Daoy (cell line): ENCODE measurements at regions not wholly inside any gene's neighbourhood (a gene's known extent, or its start where the extent isn't known, plus 50 kb on each side); places are given as distances from the start of the nearest gene placed in this dataset.

Source experiments
- DNase-seq: peaks from one replicate; pipeline ENCODE4 v3.0.0-alpha.2; 2015; ENCODE audit warnings: low read depth

DNA sequence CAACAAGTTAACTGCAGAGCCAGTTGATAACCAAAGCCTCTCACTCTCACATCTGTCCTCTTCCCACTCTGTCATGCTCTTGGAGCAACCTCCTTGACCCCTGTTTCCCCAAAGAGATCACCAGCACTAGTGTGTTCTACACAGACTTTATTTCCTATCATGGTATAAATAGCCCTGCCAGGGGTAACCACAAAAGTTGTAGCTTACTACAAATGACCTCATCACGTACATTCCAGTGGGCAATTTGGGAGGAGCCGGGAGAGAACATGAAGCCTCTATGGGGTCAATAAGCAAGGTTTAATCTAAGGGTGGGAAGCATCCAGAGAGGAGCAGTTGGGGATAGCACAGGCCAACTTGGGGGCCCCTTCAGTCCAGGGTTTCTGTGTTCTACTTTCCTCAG, 186.5 kb downstream of the KCNA5 start:
- peak; percentile 74 for DNase-seq

GRCh38 chr12:5230861-5231260, 187.2 kb downstream of the KCNA5 start:
- DNase-seq, result no peak

DNA sequence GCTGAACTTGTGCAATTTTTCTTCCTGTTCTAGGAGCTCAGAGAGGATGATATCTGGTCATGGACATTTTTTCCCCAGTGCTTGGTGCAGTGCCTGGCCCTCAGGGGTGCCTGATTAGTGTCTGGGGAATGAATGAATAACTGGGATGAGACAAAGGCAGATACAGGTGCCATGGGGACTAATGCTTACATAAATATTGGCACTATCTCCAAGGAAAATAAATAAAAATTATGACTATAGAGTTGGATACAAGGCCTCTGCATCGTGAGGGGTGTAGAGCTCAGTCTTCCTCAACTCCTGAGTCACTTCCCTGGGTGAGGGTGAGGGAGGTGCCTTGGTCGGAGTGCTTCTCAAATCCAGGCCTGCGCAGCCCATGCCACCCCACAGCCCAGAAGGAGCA, 188.6 kb downstream of the KCNA5 start:
- DNase-seq, result peak; percentile 73

- DNase-seq, result no peak
These were observed 189.3 kb downstream of the KCNA5 start for GRCh38 chr12:5232826-5233500.

GRCh38 chr12:5236022-5236640, 192.5 kb downstream of the KCNA5 start:
- no peak for DNase-seq

DNA sequence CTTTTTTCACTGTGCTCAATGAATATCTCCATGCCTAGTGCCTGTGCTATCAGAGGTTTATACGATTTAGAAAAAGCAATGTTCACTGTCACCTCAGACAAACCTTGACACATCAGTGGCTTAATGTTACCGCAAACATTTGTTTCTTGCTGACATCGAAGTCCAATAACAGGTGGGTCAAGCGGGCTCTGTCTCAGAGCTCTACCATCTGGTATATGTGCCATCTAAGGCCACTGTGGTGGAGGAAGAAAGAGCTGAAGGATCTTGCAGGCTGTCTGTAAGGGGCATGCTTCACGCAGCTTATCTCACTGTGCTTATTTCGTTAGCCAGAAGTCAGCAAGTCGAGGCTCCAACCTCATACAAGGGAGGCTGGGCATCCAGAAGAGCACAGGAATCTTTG, 189.5 kb upstream of the NTF3 start:
- no peak for DNase-seq

GRCh38 chr12:5243014-5243413, 188.9 kb upstream of the NTF3 start:
- DNase-seq, result no peak

DNA sequence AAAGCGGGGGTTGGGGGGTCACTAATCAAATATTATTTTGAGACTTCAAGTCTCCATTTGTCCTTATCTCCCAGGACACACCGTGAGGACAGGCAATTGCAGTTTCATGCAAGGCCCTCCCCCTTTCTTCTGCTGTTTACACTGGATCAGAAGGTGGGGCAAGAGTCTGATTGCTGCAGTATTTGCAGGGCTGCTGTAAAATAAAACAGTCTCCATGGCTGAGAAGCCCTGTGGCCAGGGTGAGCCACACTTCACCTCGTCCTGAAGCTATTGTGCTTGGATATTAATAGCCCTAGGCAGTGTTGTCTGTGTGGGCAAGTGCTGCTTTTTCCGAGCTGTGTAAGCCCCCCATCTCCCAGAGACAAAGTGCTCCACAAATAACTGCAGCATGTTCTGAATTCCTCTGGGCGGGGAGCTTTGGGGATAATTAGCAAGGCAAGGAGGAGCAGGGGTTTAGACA, 187.4 kb upstream of the NTF3 start:
- no peak for DNase-seq

DNA sequence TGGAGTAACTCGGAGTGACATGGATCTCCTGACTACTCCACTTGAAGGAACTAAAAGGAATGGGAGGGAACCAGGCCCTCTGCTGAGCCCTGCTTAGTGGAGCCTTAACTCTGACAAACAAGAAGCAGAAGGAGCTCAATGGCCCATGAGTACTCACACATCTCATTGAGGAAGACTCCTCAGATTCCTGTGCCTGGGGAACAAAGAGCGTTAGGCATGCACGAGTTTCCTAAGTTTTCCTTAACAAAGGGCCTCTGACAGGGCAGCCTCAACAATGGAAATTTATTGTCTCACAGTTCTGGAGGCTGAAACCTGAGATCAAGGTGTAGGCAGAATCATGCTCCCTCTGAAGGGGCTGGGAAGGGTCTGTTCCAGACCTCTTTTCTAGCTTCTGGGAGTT, 185.7 kb upstream of the NTF3 start:
- DNase-seq, result no peak

GRCh38 chr12:5247144-5247543, 184.8 kb upstream of the NTF3 start:
- no peak for DNase-seq

- DNase-seq, result no peak
These were observed 183.7 kb upstream of the NTF3 start for GRCh38 chr12:5248230-5248629.

GRCh38 chr12:5248999-5249526, 182.8 kb upstream of the NTF3 start:
- no peak for DNase-seq

DNA sequence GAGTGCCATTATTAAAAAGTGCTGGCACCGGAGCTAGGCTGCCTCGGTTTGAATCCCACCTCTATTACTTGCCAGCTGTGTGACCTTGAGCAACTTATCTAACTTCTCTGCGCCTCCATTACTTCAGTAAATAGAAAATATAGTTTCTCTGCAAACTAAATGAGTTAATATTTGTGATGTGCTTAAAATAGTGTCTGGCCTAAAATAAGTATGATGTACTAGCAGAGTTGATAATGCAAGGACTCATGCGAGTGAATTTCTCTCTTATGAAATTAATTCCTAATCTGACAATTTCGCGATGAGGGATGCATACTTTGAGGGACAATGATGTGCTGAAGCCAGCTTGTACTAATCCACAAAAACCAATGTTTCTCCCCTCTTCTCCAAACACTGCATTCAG, 180.8 kb upstream of the NTF3 start:
- DNase-seq, result no peak

GRCh38 chr12:5251786-5252185, 180.1 kb upstream of the NTF3 start:
- DNase-seq, result no peak

DNA sequence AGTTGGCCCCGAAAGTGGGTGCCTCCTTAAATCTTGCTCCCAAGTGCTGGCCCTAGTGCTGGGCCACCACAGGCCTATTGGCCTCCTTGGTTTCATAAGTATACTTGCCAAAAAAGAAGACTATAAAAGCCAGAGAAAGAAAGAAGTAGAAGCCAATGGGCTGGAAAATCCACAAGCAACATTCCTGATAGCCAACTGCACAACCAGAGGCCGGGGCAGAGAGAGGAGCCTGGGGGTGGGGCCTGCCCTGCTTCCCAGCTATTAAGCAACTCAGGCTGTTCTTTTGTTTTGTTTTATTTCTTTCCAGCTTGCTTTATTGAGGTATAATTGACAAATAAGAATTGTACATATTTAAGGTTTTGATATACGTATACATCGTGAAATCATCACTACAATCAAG, 177.2 kb upstream of the NTF3 start:
- no peak for DNase-seq

- peak; percentile 82 for DNase-seq
These were observed 174.0 kb upstream of the NTF3 start for GRCh38 chr12:5257763-5258495.

DNA sequence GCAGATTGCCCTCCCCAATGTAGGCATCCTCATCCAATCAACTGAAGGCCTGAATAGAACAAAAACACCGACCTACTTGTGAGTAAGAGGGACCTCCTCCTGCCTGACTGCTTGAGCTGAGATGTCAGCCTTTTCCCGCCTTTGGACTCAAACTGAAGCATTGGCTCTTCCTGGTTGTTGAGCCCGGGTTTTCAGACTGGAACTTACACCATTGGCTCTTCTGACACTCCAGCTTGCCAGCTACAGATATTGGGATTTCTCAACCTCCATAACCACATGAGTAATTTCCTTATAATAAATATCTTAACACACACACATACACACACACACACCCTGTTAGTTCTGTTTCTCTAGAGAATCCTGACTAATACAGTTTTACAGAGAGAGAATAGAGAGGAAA, 173.4 kb upstream of the NTF3 start:
- DNase-seq, result peak; percentile 95

- peak; percentile 76 for DNase-seq
These were observed 173.0 kb upstream of the NTF3 start for GRCh38 chr12:5258926-5259325.

- DNase-seq, result peak; percentile 95
These were observed 172.4 kb upstream of the NTF3 start for GRCh38 chr12:5259523-5259922.

GRCh38 chr12:5260086-5260485, 171.8 kb upstream of the NTF3 start:
- peak; percentile 36 for DNase-seq

DNA sequence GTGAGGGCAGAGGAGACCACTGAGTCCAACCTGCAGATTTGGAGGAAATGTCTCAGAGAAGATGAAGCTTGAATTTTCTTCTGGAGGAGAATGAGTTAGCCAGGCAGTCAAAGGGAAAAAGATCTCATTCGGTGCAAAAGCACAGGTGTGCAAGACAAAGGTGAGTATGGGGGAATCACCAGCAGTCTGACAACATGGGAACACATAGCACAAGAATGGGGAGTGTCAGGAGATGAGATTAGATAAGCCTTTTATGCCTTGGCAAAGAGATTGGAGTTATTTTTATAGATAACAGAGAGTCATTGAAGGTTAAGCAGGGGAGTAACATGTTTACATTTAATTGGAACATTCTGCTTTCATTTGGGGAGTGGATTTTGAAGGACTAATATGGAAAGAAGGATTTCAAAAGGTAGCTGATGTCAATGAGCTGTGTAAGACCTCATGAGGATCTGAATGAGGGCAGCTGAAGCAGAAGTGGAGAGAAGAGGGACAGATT, 171.3 kb upstream of the NTF3 start:
- DNase-seq, result no peak

DNA sequence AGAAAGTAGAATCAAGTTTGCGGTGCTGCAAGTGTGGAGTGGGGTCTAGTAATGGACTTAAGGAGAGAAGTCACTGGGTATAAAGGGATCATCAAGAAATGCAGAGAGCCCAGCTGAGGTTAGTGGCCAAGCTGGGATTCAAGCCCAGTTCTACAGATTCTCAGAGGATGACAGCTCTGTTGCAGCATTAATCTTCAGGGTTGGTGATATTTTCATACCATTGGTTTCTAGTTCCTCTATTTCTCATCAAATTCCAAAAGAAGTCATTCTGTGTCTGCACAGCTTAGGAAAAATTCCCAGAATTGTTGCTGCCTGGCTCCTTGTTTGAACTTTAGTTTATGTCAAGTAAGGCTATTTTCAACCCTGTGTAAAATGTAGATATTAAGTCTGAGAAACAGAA, 169.5 kb upstream of the NTF3 start:
- DNase-seq, result no peak

DNA sequence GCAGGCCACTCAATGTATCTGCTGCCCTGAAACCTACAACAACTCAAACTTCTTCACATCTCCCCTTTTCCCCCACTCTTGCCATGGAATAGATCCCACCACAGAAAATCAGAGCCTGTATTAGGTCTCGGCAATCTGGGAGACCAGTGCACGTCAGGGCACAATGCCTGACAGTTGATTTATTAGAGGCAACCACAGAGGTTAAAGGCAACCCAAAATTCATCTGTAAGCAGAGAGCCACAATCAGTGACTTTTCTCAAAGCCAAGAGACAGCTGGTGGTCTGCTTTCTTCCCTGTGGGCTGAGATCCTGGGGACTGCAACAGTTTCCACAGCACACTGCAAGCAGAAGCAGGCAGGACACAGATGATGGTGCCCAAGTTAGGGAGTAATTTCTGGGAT, 169.0 kb upstream of the NTF3 start:
- DNase-seq, result no peak
